Panc1 (cell line): ENCODE measurements at regions not wholly inside any gene's neighbourhood (a gene's known extent, or its start where the extent isn't known, plus 50 kb on each side); places are given as distances from the start of the nearest gene placed in this dataset.

Experiments used
- ATAC-seq: fragments of 200-7000 bp; cut with Tn5 transposase; 2 replicates; pipeline ENCODE4 v1.9.1; 2020; ENCODE audit warnings: mild to moderate bottlenecking, moderate library complexity
- BruUV-seq: library from RNA; stranded (reverse); fragments of 400-500 nt; replicated peaks from 2 replicates; lab custom pipeline; 2021; lab: Mats Ljungman, UMichigan
- CTCF ChIA-PET: fragments of 300-600 bp; sonication (Branson Sonifier 250); formaldehyde crosslinking; loops from one replicate; lab custom pipeline; 2022; ENCODE audit warnings: antibody characterized with exemption; lab: Charles Lee
- POLR2A ChIA-PET: fragments of 300-600 bp; sonication (Branson Sonifier 250); formaldehyde crosslinking; loops from one replicate; lab custom pipeline; 2022; ENCODE audit warnings: antibody characterized with exemption; lab: Charles Lee
- DNase-seq: peaks from one replicate; pipeline ENCODE4 v3.0.0-alpha.2; 2010; ENCODE audit warnings: low read depth, low spot score
- H3K27ac ChIP-seq: 2 replicates; pipeline ENCODE4 v1.5.1; 2011; ENCODE audit warnings: mild to moderate bottlenecking, low read length, inconsistent platforms
- H3K27me3 ChIP-seq: fragments of 200-500 bp; sonication (Bioruptor generic); 2 replicates; pipeline ENCODE4 v1.6.0; 2014; ENCODE audit warnings: low read length, inconsistent platforms; ENCODE audit not compliant: control insufficient read depth, insufficient read depth
- H3K36me3 ChIP-seq: fragments of 200-500 bp; sonication (Bioruptor generic); 2 replicates; pipeline ENCODE4 v1.5.1; 2014; ENCODE audit warnings: inconsistent platforms, mild to moderate bottlenecking, low read length, moderate library complexity; ENCODE audit not compliant: control insufficient read depth, insufficient read depth
- H3K4me1 ChIP-seq: 2 replicates; pipeline ENCODE4 v1.5.1; 2011; ENCODE audit warnings: inconsistent platforms, mild to moderate bottlenecking, low read length, moderate library complexity; ENCODE audit not compliant: control insufficient read depth, insufficient read depth
- H3K4me3 ChIP-seq, 2 experiments: 2 replicates each; pipeline ENCODE4 v1.5.1; 2011 to 2012; ENCODE audit warnings: low read depth in 2 of 2, low read length in 2 of 2, mild to moderate bottlenecking in 2 of 2, inconsistent platforms in 1 of 2, moderate library complexity in 1 of 2
- H3K9me3 ChIP-seq: fragments of 200-500 bp; sonication (Bioruptor generic); 2 replicates; pipeline ENCODE4 v1.5.1; 2014; ENCODE audit warnings: low read depth, mild to moderate bottlenecking, inconsistent platforms, low read length, moderate library complexity; ENCODE audit not compliant: control insufficient read depth, insufficient read depth
- CTCF ChIP-seq: fragments of 450-650 bp; IDR thresholded peaks from 2 replicates; pipeline ENCODE4 v1.5.1; 2017; ENCODE audit warnings: mild to moderate bottlenecking
- POLR2AphosphoS5 ChIP-seq: IDR thresholded peaks from 2 replicates; pipeline ENCODE4 v1.6.1; 2012; ENCODE audit warnings: mild to moderate bottlenecking, low read depth, low read length, moderate library complexity
- REST ChIP-seq, 2 experiments: IDR thresholded peaks; 2 replicates each; pipeline ENCODE4 v1.6.1; 2011 to 2012; ENCODE audit warnings: low read depth in 2 of 2, control low read depth in 1 of 2, low read length in 1 of 2, mild to moderate bottlenecking in 1 of 2, moderate library complexity in 1 of 2; ENCODE audit not compliant: insufficient read depth in 1 of 2
- SIN3A ChIP-seq: IDR thresholded peaks from 2 replicates; pipeline ENCODE4 v1.6.1; 2012; ENCODE audit warnings: low read depth, mild to moderate bottlenecking, low read length, moderate library complexity, borderline replicate concordance; ENCODE audit not compliant: insufficient read depth
- TCF7L2 ChIP-seq: IDR thresholded peaks from 2 replicates; pipeline ENCODE4 v1.6.1; 2011; ENCODE audit warnings: mild to moderate bottlenecking, low read depth, low read length, inconsistent platforms
- in situ Hi-C: cut with HindIII; loops from 2 replicates; pipeline ENCODE4 v1.10.0; 2016; ENCODE audit warnings: low sequenced_read_pairs, low pct_unique_long_range_greater_than_20kb
- intact Hi-C: fragments of 100-400 bp; cut with micrococcal nuclease; formaldehyde crosslinking; loops from one replicate; pipeline ENCODE4 v1.10.0; 2022; ENCODE audit not compliant: unreplicated experiment

- Histone ChIP-seq H3K27me3 (peaks cover 4% of the 10 kb centered on the region; the same call in 1 of the 2 replicates), H3K27ac (no peak overlapping the region), H3K36me3 (no peaks in the 10 kb centered on the region), H3K4me1 (no peaks in the 10 kb centered on the region), H3K4me3 (no peak overlapping the region), H3K9me3 (no peaks in the 10 kb centered on the region)
- TF ChIP-seq SIN3A (no peak), REST (IDR thresholded peaks at IDR 0.05; ENCODE audit: insufficient read depth in 1 of 2, low read depth in 2 of 2, low read length in 1 of 2) (no peak)
- BruUV-seq: no TSS peak
- intact Hi-C loops (no loop called here), in situ Hi-C loops (no loop called here)
- ChIA-PET POLR2A (no interaction called here), CTCF (no interaction called here)
- DNase-seq: no peak
- no peak for ATAC-seq
Observed at GRCh38 chr2:47999512-47999911, 93.2 kb upstream of the FBXO11 start.

GRCh38 chr2:48001498-48001897 lies 95.2 kb upstream of the FBXO11 start:
- ChIA-PET POLR2A (no interaction called here), CTCF (no interaction called here)
- H3K27me3 ChIP-seq: no peaks in the 10 kb centered on the region
- no peak for ATAC-seq
- DNase-seq: no peak
- H3K9me3 ChIP-seq: no peaks in the 10 kb centered on the region
- no TSS peak for BruUV-seq
- no peak overlapping the region for H3K4me3 ChIP-seq
- H3K4me1 ChIP-seq: no peaks in the 10 kb centered on the region
- no peaks in the 10 kb centered on the region for H3K36me3 ChIP-seq
- no peak for TF ChIP-seq REST (IDR thresholded peaks at IDR 0.05; ENCODE audit: insufficient read depth in 1 of 2, low read depth in 2 of 2, low read length in 1 of 2)
- intact Hi-C loops: no loop called here
- in situ Hi-C loops: no loop called here
- no peak overlapping the region for H3K27ac ChIP-seq

GRCh38 chr2:48006094-48006493 lies 99.8 kb upstream of the FBXO11 start:
- in situ Hi-C loops: no loop called here
- DNase-seq: no peak
- Histone ChIP-seq H3K9me3 (no peaks in the 10 kb centered on the region), H3K27me3 (peaks cover 2% of the 10 kb centered on the region), H3K36me3 (no peaks in the 10 kb centered on the region), H3K4me1 (no peaks in the 10 kb centered on the region), H3K27ac (no peak overlapping the region), H3K4me3 (no peak overlapping the region)
- ChIA-PET POLR2A (no interaction called here), CTCF (interaction anchor here (0.6 kb wide), 1 partner anchor 213 kb away, joined by 3 read pairs; no protein-coding TSS in a partner anchor)
- intact Hi-C loops: no loop called here
- no TSS peak for BruUV-seq
- no peak for ATAC-seq
- TF ChIP-seq CTCF: no peak
- TF ChIP-seq REST (IDR thresholded peaks at IDR 0.05; ENCODE audit: insufficient read depth in 1 of 2, low read depth in 2 of 2, low read length in 1 of 2): no peak
- TF ChIP-seq TCF7L2: no peak
- TF ChIP-seq POLR2AphosphoS5: no peak
- no peak for TF ChIP-seq SIN3A
